ENCODE measurements at regions not wholly inside any gene's neighbourhood (a gene's known extent, or its start where the extent isn't known, plus 50 kb on each side); places are given as distances from the start of the nearest gene placed in this dataset.
A peak's percentile ranks its signal among the peaks of the same experiment; 100 is the strongest.

DNA sequence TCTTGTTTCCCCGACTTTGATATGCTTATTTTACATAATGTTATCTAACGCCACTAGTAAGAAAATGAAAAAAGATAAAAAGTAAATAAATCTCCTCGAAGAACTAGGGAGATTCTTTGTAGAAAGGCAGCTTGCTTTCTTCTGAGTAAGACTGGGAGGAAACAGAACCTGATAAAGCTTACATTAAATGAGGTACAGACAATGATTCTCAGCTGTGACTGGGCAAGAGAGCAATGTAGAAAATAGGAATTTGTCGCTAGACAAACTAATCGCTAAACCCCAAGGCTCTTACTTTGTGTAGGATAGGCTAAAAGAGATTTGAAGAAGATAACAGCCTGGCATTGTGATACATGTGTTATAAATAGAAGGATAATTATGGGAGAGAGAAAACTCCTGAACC, 919.0 kb upstream of the ALCAM start:
- TF ChIP-seq, protein P1, sequence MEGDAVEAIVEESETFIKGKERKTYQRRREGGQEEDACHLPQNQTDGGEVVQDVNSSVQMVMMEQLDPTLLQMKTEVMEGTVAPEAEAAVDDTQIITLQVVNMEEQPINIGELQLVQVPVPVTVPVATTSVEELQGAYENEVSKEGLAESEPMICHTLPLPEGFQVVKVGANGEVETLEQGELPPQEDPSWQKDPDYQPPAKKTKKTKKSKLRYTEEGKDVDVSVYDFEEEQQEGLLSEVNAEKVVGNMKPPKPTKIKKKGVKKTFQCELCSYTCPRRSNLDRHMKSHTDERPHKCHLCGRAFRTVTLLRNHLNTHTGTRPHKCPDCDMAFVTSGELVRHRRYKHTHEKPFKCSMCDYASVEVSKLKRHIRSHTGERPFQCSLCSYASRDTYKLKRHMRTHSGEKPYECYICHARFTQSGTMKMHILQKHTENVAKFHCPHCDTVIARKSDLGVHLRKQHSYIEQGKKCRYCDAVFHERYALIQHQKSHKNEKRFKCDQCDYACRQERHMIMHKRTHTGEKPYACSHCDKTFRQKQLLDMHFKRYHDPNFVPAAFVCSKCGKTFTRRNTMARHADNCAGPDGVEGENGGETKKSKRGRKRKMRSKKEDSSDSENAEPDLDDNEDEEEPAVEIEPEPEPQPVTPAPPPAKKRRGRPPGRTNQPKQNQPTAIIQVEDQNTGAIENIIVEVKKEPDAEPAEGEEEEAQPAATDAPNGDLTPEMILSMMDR (IDR thresholded peaks at IDR 0.05; ENCODE audit: low read depth, low read length), result no peak
- H3K4me3 ChIP-seq (replicated peaks in 1 of 2; ENCODE audit: low read depth in 2 of 2, low read length in 2 of 2), result no peak overlapping the region
- DNase-seq (ENCODE audit: low read depth in 2 of 2), result no peak

DNA sequence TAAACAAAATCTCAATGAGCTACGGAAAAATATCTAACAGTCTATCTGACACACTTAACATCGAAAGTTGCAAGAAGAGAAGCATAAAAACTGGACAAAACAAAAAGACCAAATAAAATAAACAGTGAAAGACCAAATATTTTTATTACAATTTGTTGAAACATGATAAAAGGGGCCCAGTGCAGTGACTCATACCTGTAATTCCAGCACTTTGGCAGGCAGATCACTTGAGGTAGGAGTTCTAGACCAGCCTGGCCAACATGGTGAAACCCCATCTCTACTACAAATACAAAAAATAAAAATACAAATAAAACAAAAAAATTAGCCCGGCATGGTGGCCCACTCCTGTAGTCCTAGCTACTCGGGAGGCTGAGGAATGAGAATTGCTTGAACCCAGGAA, 914.0 kb upstream of the ALCAM start:
- TF ChIP-seq, protein P1 (IDR thresholded peaks at IDR 0.05; ENCODE audit: low read depth, low read length), result no peak
- no peak overlapping the region for H3K4me3 ChIP-seq (replicated peaks in 1 of 2; ENCODE audit: low read depth in 2 of 2, low read length in 2 of 2)
- DNase-seq (ENCODE audit: low read depth in 2 of 2), result no peak

DNA sequence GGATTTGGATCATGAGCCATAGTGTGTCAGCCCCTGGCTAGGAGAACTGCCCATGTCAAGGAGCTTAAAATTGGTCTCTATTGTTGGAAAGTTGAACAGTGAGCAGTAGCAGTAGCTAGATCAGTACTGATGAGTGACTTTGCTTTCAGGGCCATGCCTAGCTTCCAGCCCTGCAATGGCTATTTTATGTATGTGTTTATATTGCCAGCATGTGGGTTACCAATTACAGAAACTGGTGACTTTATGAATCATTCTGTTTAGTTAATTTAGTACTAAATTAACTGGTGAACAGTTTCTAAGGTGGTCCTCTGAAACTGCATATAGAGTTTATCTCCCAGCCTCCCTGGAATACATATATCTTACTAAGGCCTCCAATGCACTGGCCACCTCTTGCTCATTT, 908.1 kb upstream of the ALCAM start:
- DNase-seq (ENCODE audit: low read depth in 2 of 2), result no peak
- no peak overlapping the region for H3K4me3 ChIP-seq (replicated peaks in 1 of 2; ENCODE audit: low read depth in 2 of 2, low read length in 2 of 2)
- TF ChIP-seq, protein P1 (IDR thresholded peaks at IDR 0.05; ENCODE audit: low read depth, low read length), result no peak

DNA sequence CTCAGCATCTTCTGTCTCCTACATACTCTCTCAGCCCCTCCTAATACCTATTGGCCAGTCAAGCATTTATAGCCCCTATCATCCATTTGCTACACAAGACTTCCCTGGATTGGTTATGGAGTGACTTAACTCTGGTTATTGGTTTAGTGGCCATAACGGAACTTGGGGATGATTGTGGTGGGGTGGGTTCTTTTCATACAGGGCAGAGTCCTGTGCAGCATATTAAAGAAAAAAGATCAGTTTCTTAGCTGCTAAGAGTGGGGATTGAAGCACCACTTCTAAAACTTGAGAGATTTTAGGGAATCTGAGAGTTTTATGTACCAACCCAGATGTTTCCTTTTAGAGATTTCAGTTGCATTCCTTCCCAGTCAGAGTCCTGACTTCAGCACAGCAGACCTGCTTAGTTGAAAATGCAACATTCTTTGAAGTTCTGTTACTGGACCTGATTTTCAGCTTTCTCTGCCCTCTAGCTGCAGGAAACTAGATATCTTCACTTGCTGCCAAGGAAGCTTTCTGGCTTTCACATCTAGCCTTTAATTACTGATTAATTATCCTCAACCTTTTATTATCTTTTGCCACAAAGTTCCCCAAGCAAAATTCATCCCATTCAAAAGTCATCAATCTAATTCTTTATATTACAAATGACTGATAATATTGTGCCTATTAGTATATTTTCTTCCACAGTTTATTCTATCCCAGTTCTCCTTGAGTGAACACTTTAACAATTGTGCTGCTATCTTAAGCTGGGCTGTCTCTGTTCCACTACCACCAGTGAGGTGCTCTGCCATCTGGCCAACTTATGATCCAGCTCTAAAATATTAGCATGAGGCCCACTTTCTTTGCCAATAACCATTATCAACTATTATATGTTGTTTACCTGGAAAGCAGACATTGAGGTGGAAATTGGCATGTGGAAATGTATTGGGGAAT, 906.0 kb upstream of the ALCAM start:
- peak; percentile 51 for DNase-seq (ENCODE audit: low read depth in 2 of 2)
- TF ChIP-seq, protein P1 (IDR thresholded peaks at IDR 0.05; ENCODE audit: low read depth, low read length), result peak; percentile 28

DNA sequence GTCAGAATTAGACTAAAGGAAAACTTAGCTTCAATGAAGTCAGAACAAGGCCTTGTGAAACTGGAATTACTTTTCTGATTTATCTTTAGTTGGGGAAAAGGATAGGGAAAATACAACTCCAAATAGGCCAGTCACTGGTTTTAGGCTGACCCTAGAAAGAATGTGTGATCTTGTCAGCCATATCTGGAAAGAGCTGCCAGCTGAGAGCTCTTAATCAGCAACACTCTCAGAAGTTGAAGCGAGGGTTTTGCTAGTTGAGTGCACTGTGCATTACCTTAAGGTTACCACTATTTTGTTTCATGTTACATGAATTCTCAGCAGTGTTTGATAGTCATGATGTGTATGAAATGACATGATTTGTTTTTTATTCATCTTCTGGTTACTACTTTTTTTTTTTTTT, 905.3 kb upstream of the ALCAM start:
- no peak for DNase-seq (ENCODE audit: low read depth in 2 of 2)
- H3K4me3 ChIP-seq (replicated peaks in 1 of 2; ENCODE audit: low read depth in 2 of 2, low read length in 2 of 2), result no peak overlapping the region
- TF ChIP-seq, protein P1 (IDR thresholded peaks at IDR 0.05; ENCODE audit: low read depth, low read length), result no peak

More for the DNA sequence above, 906.0 kb upstream of the ALCAM start:
- no peak overlapping the region for H3K4me3 ChIP-seq (replicated peaks in 1 of 2; ENCODE audit: low read depth in 2 of 2, low read length in 2 of 2)

DNA sequence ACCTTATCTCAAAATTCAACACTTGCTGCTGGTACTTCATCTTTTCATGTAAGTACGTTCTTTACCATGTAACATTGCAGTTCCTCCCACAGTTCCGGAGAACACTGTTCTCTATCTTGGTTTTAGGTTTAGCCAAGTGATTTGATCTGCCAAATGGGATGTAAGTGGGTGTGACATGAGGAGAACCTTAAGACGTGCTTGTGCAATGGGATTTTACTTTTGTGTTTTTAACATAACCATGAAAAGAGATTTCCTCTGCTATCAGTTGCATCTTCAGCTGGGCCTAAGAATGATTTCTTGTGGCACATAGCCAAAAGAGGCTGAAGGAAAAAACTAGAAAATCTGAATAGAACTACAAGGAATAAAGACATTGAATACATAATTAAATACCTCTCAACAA, 894.5 kb upstream of the ALCAM start:
- TF ChIP-seq, protein P1 (IDR thresholded peaks at IDR 0.05; ENCODE audit: low read depth, low read length), result no peak
- H3K4me3 ChIP-seq (replicated peaks in 1 of 2; ENCODE audit: low read depth in 2 of 2, low read length in 2 of 2), result no peak overlapping the region
- no peak for DNase-seq (ENCODE audit: low read depth in 2 of 2)
